Endothelial cell (in vitro differentiated cells): ENCODE measurements at regions not wholly inside any gene's neighbourhood (a gene's known extent, or its start where the extent isn't known, plus 50 kb on each side); places are given as distances from the start of the nearest gene placed in this dataset.

Experiments used
- DNase-seq: peaks from one replicate; pipeline ENCODE4 v3.0.0; 2021; ENCODE audit warnings: low spot score
- H3K27ac Mint-ChIP-seq: one replicate; pipeline ENCODE4 v1.8.0; 2021; ENCODE audit warnings: mixed read lengths, inconsistent platforms; ENCODE audit not compliant: unreplicated experiment
- H3K27me3 Mint-ChIP-seq: one replicate; pipeline ENCODE4 v1.8.0; 2021; ENCODE audit warnings: mild to moderate bottlenecking, moderate library complexity, mixed read lengths, inconsistent platforms; ENCODE audit not compliant: unreplicated experiment
- H3K36me3 Mint-ChIP-seq: one replicate; pipeline ENCODE4 v1.8.0; 2021; ENCODE audit warnings: mild to moderate bottlenecking, low read depth, mixed read lengths, inconsistent platforms; ENCODE audit not compliant: unreplicated experiment
- H3K4me1 Mint-ChIP-seq: one replicate; pipeline ENCODE4 v1.8.0; 2021; ENCODE audit warnings: mild to moderate bottlenecking, mixed read lengths, inconsistent platforms; ENCODE audit not compliant: unreplicated experiment
- H3K4me3 Mint-ChIP-seq: one replicate; pipeline ENCODE4 v1.8.0; 2021; ENCODE audit warnings: mild to moderate bottlenecking, mixed read lengths, inconsistent platforms; ENCODE audit not compliant: unreplicated experiment
- H3K9me3 Mint-ChIP-seq: one replicate; pipeline ENCODE4 v1.8.0; 2021; ENCODE audit warnings: mixed read lengths, inconsistent platforms; ENCODE audit not compliant: unreplicated experiment
- TF ChIP-seq, protein P1 (sequence below): fragments of 200-600 bp; sonication (generic); IDR thresholded peaks from one replicate; pipeline ENCODE4 v1.5.0; 2021; ENCODE audit warnings: antibody characterized with exemption; ENCODE audit not compliant: unreplicated experiment

DNA sequence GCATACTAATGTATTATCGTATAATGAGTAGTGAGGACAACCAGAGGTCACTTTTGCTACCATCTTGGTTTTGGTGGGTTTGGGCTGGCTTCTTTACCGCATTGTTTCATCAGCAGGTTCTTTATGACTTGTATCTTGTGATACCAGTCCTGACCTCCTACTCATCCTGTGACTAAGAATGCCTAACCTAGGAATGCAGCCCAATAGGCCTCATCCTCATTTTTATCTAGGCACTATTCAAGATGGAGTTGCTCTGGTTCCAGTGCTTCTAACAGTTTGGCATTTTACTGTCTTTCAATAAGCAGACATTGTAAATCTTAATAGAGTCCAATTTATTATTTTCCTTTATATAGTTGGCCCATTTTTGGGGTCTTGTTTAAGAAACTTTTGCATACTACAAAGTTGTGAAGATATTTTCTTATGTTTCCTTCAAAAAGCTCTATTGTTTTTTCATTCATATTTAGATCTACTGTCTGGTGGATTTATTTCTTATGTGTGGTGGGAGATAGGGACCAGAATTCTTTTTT lies 60.8 kb upstream of the RNU6-1 start:
- H3K27me3 Mint-ChIP-seq = no peaks in the 10 kb centered on the region
- no peak overlapping the region for H3K4me3 Mint-ChIP-seq
- TF ChIP-seq, protein P1, sequence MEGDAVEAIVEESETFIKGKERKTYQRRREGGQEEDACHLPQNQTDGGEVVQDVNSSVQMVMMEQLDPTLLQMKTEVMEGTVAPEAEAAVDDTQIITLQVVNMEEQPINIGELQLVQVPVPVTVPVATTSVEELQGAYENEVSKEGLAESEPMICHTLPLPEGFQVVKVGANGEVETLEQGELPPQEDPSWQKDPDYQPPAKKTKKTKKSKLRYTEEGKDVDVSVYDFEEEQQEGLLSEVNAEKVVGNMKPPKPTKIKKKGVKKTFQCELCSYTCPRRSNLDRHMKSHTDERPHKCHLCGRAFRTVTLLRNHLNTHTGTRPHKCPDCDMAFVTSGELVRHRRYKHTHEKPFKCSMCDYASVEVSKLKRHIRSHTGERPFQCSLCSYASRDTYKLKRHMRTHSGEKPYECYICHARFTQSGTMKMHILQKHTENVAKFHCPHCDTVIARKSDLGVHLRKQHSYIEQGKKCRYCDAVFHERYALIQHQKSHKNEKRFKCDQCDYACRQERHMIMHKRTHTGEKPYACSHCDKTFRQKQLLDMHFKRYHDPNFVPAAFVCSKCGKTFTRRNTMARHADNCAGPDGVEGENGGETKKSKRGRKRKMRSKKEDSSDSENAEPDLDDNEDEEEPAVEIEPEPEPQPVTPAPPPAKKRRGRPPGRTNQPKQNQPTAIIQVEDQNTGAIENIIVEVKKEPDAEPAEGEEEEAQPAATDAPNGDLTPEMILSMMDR = no peak
- peaks cover 3% of the 10 kb centered on the region for H3K36me3 Mint-ChIP-seq
- no peaks in the 10 kb centered on the region for H3K9me3 Mint-ChIP-seq
- no peak overlapping the region for H3K27ac Mint-ChIP-seq
- DNase-seq = no peak
- no peaks in the 10 kb centered on the region for H3K4me1 Mint-ChIP-seq

DNA sequence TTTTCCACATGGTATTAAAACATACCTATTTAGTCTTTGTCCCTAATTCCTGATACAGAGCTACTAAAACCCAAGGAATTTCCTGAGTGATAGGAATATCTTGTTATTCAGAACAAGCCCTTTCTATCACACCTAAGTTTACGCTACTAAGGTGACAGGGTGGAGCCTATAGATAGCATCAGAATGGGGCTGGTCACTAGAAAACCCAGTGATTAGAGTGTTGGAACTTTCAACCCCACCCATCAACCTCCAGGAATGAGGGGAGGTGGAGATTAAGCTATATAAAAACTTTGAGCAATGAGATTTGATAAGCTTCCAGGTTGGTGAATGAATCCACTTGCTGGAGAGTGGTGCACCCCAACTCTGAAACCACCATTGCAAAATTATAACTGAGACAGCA lies 62.1 kb upstream of the RNU6-1 start:
- DNase-seq = no peak
- Mint-ChIP-seq H3K9me3 (no peaks in the 10 kb centered on the region), H3K27ac (no peak overlapping the region), H3K27me3 (peaks cover 1% of the 10 kb centered on the region), H3K4me3 (no peak overlapping the region), H3K36me3 (no peaks in the 10 kb centered on the region), H3K4me1 (peaks cover 2% of the 10 kb centered on the region)
- TF ChIP-seq, protein P1 = no peak

DNA sequence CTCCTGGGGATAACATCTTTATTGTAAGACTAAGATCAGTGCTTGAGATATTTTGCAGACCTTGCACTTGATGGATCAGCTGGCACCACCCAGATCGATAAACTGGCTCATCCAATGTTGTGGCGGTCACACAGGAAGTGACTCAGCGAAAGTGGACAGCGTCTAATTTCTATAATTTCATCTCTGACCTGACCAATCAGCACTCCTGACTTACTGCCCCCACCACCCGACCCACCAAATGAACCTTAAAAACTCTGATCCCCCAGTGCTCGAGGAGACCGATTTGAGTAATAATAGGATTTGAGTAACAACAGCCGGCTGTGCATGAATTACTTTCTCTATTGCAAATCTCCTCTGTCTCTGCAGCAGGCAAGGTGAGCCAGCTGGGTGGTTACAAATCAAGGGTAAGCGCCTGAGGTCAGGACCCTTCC lies 62.7 kb upstream of the RNU6-1 start:
- Mint-ChIP-seq H3K4me3 (no peak overlapping the region), H3K36me3 (no peaks in the 10 kb centered on the region), H3K4me1 (peaks cover 2% of the 10 kb centered on the region), H3K27ac (no peak overlapping the region), H3K9me3 (no peaks in the 10 kb centered on the region), H3K27me3 (peaks cover 1% of the 10 kb centered on the region)
- no peak for DNase-seq
- TF ChIP-seq, protein P1 = no peak

DNA sequence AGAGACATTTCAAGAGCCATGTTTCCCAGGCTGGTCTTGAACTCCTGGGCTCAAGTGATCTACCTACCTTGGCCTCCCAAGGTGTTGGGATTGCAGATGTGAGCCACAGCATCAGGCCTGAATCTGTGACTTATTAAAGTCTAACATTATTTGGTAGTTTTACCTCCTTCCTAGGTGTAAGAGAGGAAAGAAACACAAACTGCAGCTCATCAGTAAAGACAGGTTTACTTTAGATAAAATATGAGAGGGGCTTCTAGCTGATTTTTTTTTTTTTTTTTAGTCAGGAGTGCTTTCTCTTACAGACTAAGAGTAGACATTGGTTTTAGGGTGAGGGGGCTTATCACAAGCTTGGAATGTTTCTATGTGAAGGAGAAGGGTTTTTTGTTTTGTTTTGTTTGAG lies 63.9 kb upstream of the RNU6-1 start:
- Mint-ChIP-seq H3K27me3 (peaks cover 1% of the 10 kb centered on the region), H3K9me3 (no peaks in the 10 kb centered on the region), H3K36me3 (no peaks in the 10 kb centered on the region), H3K27ac (no peak overlapping the region), H3K4me1 (peaks cover 2% of the 10 kb centered on the region), H3K4me3 (no peak overlapping the region)
- TF ChIP-seq, protein P1 = no peak
- DNase-seq = no peak

DNA sequence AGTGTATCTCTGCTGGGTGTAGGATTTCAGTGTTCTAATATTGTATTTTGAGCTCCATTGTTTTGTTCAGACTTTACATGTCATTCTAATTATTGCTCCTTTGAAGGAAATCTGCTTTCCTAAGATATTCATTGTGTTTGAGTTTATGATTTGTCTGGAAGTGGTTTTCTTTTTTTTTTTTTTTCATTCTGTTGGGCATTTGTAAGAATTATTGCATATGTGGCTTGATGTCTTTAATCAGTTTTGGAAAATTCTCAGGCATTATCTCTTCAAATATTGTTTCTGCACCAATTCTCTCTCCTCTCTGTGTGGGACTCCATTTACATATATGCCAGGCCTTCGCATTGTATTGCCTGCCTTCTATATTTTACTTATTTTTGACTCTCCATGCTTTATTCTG lies 65.8 kb upstream of the RNU6-1 start:
- Mint-ChIP-seq H3K27me3 (peaks cover 1% of the 10 kb centered on the region), H3K4me3 (no peak overlapping the region), H3K36me3 (no peaks in the 10 kb centered on the region), H3K4me1 (peaks cover 2% of the 10 kb centered on the region), H3K9me3 (no peaks in the 10 kb centered on the region), H3K27ac (no peak overlapping the region)
- TF ChIP-seq, protein P1 = no peak
- DNase-seq = no peak
